ENCODE measurements at regions not wholly inside any gene's neighbourhood (a gene's known extent, or its start where the extent isn't known, plus 50 kb on each side); places are given as distances from the start of the nearest gene placed in this dataset.

- intact Hi-C loops (cut with DNase I) = no loop called here
- DNase-seq (ENCODE audit: low spot score) = no peak
These were observed 55.4 kb upstream of the SCEL start for GRCh38 chr13:77480066-77480465.

- no peak for DNase-seq (ENCODE audit: low spot score)
- intact Hi-C loops (cut with DNase I) = loop anchor here (5.0 kb wide), 1 partner anchor 152 kb away; the partner anchor contains the start of gene MYCBP2
These were observed 56.2 kb upstream of the SCEL start for GRCh38 chr13:77479326-77479725.

- intact Hi-C loops (cut with DNase I) = loop anchor here (5.0 kb wide), 1 partner anchor 150 kb away; the partner anchor contains the start of gene MYCBP2
- DNase-seq (ENCODE audit: low spot score) = no peak
These were observed 58.1 kb upstream of the SCEL start for GRCh38 chr13:77477299-77477848.

GRCh38 chr13:77476456-77476855, 59.0 kb upstream of the SCEL start:
- DNase-seq (ENCODE audit: low spot score) = no peak
- intact Hi-C loops (cut with DNase I) = loop anchor here (5.0 kb wide), 1 partner anchor 149 kb away; the partner anchor contains the start of gene MYCBP2

- no peak for DNase-seq (ENCODE audit: low spot score)
- intact Hi-C loops (cut with DNase I) = loop anchor here (5.0 kb wide), 1 partner anchor 148 kb away; the partner anchor contains the start of gene MYCBP2
These were observed 60.0 kb upstream of the SCEL start for GRCh38 chr13:77475345-77476084.

GRCh38 chr13:77470986-77471385, 64.5 kb upstream of the SCEL start:
- DNase-seq (ENCODE audit: low spot score) = no peak
- intact Hi-C loops (cut with DNase I) = no loop called here

- intact Hi-C loops (cut with DNase I) = no loop called here
- DNase-seq (ENCODE audit: low spot score) = no peak
These were observed 68.6 kb upstream of the SCEL start for GRCh38 chr13:77466753-77467422.

GRCh38 chr13:77465603-77466195, 69.8 kb upstream of the SCEL start:
- intact Hi-C loops (cut with DNase I) = no loop called here
- no peak for DNase-seq (ENCODE audit: low spot score)

GRCh38 chr13:77460195-77460594, 75.3 kb upstream of the SCEL start:
- no peak for DNase-seq (ENCODE audit: low spot score)
- intact Hi-C loops (cut with DNase I) = no loop called here

- no peak for DNase-seq (ENCODE audit: low spot score)
- intact Hi-C loops (cut with DNase I) = no loop called here
These were observed 75.9 kb upstream of the SCEL start for GRCh38 chr13:77459592-77459991.

- intact Hi-C loops (cut with DNase I) = no loop called here
- DNase-seq (ENCODE audit: low spot score) = no peak
These were observed 76.8 kb upstream of the SCEL start for GRCh38 chr13:77458736-77459135.

- intact Hi-C loops (cut with DNase I) = no loop called here
- DNase-seq (ENCODE audit: low spot score) = no peak
These were observed 77.5 kb upstream of the SCEL start for GRCh38 chr13:77457966-77458365.

GRCh38 chr13:77456271-77456670, 79.2 kb upstream of the SCEL start:
- intact Hi-C loops (cut with DNase I) = no loop called here
- DNase-seq (ENCODE audit: low spot score) = no peak

- DNase-seq (ENCODE audit: low spot score) = no peak
- intact Hi-C loops (cut with DNase I) = no loop called here
These were observed 86.2 kb upstream of the SCEL start for GRCh38 chr13:77449265-77449664.

GRCh38 chr13:77448689-77449088, 86.8 kb upstream of the SCEL start:
- intact Hi-C loops (cut with DNase I) = no loop called here
- DNase-seq (ENCODE audit: low spot score) = no peak

GRCh38 chr13:77443511-77443910, 92.0 kb upstream of the SCEL start:
- intact Hi-C loops (cut with DNase I) = no loop called here
- DNase-seq (ENCODE audit: low spot score) = no peak

GRCh38 chr13:77437267-77437666, 98.2 kb upstream of the SCEL start:
- DNase-seq (ENCODE audit: low spot score) = no peak
- intact Hi-C loops (cut with DNase I) = no loop called here

- DNase-seq (ENCODE audit: low spot score) = no peak
- intact Hi-C loops (cut with DNase I) = no loop called here
These were observed 101.2 kb upstream of the SCEL start for GRCh38 chr13:77434289-77434688.

- no peak for DNase-seq (ENCODE audit: low spot score)
- intact Hi-C loops (cut with DNase I) = no loop called here
These were observed 104.1 kb upstream of the SCEL start for GRCh38 chr13:77431449-77431848.

- DNase-seq (ENCODE audit: low spot score) = no peak
- intact Hi-C loops (cut with DNase I) = no loop called here
These were observed 103.6 kb upstream of the MYCBP2 start for GRCh38 chr13:77430377-77430951.

Data from cardiac septum (tissue), 1 donor.